ENCODE measurements at regions not wholly inside any gene's neighbourhood (a gene's known extent, or its start where the extent isn't known, plus 50 kb on each side); places are given as distances from the start of the nearest gene placed in this dataset.

- TF ChIP-seq, protein P1, sequence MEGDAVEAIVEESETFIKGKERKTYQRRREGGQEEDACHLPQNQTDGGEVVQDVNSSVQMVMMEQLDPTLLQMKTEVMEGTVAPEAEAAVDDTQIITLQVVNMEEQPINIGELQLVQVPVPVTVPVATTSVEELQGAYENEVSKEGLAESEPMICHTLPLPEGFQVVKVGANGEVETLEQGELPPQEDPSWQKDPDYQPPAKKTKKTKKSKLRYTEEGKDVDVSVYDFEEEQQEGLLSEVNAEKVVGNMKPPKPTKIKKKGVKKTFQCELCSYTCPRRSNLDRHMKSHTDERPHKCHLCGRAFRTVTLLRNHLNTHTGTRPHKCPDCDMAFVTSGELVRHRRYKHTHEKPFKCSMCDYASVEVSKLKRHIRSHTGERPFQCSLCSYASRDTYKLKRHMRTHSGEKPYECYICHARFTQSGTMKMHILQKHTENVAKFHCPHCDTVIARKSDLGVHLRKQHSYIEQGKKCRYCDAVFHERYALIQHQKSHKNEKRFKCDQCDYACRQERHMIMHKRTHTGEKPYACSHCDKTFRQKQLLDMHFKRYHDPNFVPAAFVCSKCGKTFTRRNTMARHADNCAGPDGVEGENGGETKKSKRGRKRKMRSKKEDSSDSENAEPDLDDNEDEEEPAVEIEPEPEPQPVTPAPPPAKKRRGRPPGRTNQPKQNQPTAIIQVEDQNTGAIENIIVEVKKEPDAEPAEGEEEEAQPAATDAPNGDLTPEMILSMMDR (IDR thresholded peaks at IDR 0.05; ENCODE audit: low read depth, low read length, missing control alignments) = no peak
- H3K4me3 ChIP-seq (ENCODE audit: low read depth, low read length) = no peak overlapping the region
These were observed 148.1 kb upstream of the UMPS start for GRCh38 chr3:124582196-124582595.

DNA sequence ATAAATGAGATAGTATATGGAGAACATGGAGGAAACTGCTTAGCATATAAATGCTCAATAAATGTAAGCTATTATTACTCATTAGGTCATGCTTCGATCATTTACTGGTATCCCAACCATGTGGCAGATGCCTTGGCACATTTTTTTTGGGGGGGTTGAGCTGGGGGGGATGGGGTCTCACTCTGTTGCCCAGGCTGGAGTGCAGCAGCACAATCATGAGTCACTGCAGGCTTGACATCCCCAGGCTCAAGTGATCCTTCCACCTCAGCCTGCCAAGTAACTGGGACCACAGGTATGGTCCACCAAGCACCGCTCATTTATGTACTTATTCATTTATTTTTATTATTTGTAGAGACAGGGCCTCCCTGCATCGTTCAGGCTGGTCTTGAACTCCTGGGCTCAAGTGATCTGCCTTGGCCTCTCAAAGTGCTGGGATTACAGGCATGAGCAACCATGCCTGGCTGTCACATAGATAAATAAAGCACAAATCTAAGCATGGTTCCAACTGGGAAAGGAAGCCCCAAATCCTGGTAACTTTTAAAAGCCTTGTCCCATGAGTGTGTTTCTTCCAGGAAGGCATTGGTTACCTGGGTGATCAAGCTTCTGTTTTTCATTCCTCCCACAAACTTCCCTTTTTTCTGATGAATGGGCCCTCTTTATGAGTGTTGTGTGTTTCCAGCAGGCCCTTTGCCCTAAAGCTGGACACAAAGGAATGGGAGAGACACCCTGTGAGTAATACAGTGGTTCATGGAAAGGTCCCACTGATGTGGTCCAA is 147.4 kb upstream of the UMPS start:
- H3K4me3 ChIP-seq (ENCODE audit: low read depth, low read length) = no peak overlapping the region
- no peak for DNase-seq (ENCODE audit: low read depth)
- TF ChIP-seq, protein P1 (IDR thresholded peaks at IDR 0.05; ENCODE audit: low read depth, low read length, missing control alignments) = no peak

More at GRCh38 chr3:124582196-124582595, 148.1 kb upstream of the UMPS start:
- DNase-seq (ENCODE audit: low read depth) = no peak

DNA sequence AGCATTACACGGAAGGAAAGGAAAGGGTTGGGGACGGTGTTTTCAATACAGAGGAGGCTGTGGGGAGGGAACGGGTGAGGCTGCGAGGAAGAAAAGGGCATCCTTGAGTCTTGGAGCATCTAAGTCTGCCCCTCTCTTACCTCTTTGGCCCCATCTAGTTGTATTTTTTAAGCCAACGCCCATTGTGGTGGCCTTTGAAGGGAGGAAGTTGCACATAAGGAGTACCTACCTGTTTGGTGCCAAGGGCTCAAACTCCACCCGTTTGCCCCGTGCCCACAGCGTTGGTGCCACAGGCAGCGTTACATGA is 146.1 kb upstream of the UMPS start:
- DNase-seq (ENCODE audit: low read depth) = no peak
- peak overlapping the region; percentile 48 for H3K4me3 ChIP-seq (ENCODE audit: low read depth, low read length)
- TF ChIP-seq, protein P1 (IDR thresholded peaks at IDR 0.05; ENCODE audit: low read depth, low read length, missing control alignments) = no peak

DNA sequence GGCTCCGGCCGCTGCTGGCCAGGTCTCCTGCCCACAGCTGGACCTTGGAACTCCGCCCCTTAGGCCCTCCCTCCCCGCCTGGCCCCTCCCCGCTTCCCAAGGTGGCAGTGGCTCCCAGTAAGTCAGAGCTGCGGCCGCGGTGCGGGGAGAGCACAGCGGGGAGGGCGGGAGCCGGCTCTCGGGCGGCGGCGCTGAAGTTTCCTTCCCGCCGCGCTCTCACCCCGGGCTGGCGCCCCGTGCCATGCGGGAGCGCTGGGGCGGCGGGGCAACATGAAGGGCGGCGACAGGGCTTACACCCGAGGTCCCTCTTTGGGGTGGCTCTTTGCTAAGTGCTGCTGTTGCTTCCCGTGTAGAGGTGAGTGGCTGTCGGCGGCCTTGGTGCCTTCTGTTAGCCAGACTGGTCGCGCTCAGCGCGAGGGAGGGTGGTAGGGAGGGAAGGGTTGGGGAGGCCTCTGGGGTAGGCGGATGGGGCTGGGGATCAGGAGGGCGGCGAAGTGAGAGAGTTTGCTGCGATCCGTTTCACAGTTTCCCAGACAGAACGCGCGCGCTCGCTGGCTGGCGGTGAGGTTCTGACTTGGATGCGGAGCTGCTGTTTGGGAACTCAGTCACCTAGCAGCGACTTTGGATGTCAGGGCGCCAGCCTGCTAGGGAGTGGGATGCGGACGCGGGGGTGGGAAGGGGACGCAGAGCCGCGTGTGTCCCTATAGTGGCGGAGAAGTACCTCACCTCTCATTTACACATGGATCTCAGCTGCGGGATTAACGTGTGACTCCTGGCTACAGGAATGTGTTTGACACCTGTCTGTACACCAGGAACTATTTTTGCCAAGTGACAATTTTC is 145.5 kb upstream of the UMPS start:
- TF ChIP-seq, protein P1 (IDR thresholded peaks at IDR 0.05; ENCODE audit: low read depth, low read length, missing control alignments) = no peak

GRCh38 chr3:124586126-124587052 is 143.9 kb upstream of the UMPS start:
- TF ChIP-seq, protein P1 (IDR thresholded peaks at IDR 0.05; ENCODE audit: low read depth, low read length, missing control alignments) = no peak
- no peak overlapping the region for H3K4me3 ChIP-seq (ENCODE audit: low read depth, low read length)
- no peak for DNase-seq (ENCODE audit: low read depth)

More for the DNA sequence above, 145.5 kb upstream of the UMPS start:
- DNase-seq (ENCODE audit: low read depth) = no peak
- H3K4me3 ChIP-seq (ENCODE audit: low read depth, low read length) = peak overlapping the region; percentile 48

DNA sequence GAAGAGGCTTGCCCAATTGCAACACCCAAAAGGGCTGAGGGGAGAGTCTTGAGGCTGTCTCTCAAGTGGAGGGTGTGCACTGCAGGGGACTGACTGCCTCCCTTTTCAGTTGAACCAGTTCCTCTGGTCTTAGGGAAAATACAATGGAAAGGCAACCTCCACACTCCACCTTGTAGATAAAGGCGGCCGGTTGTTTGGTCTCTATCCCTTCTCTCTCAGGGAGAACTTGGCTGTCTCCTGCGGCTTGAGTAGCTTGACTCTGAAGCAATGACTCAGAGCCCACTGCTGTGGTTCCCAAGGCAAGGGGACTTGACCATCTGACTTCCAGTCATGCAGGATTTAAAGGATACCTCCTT is 143.2 kb upstream of the UMPS start:
- no peak for DNase-seq (ENCODE audit: low read depth)
- TF ChIP-seq, protein P1 (IDR thresholded peaks at IDR 0.05; ENCODE audit: low read depth, low read length, missing control alignments) = no peak
- H3K4me3 ChIP-seq (ENCODE audit: low read depth, low read length) = no peak overlapping the region

Data from GM12864 (cell line).